WERI-Rb-1 (cell line): ENCODE measurements at regions not wholly inside any gene's neighbourhood (a gene's known extent, or its start where the extent isn't known, plus 50 kb on each side); places are given as distances from the start of the nearest gene placed in this dataset.
"Not testable (repeated sequence)": the region's sequence is repeated elsewhere in the genome, so short reads cannot be mapped to it uniquely, and the experiment has no call there.

Experiments
- DNase-seq: peaks from one replicate; pipeline ENCODE4 v3.0.0-alpha.2; 2020
- H3K27ac ChIP-seq: fragments of 250-450 bp; sonication (Bioruptor Pico); 2 replicates; pipeline ENCODE4 v1.5.1; 2020; ENCODE audit warnings: mild to moderate bottlenecking, moderate library complexity
- H3K27me3 ChIP-seq: fragments of 250-450 bp; sonication (Bioruptor Pico); 2 replicates; pipeline ENCODE4 v1.5.1; 2021; ENCODE audit warnings: mild to moderate bottlenecking, low read depth, moderate library complexity; ENCODE audit not compliant: insufficient read depth, severe bottlenecking
- H3K36me3 ChIP-seq: fragments of 250-450 bp; sonication (Bioruptor Pico); 2 replicates; pipeline ENCODE4 v1.5.1; 2020; ENCODE audit warnings: mild to moderate bottlenecking, moderate library complexity
- H3K4me3 ChIP-seq: 2 replicates; pipeline ENCODE4 v1.5.1; 2011; ENCODE audit warnings: low read depth, mild to moderate bottlenecking, control low read depth, low read length
- H3K9me3 ChIP-seq: fragments of 250-450 bp; sonication (Bioruptor Pico); 2 replicates; pipeline ENCODE4 v1.5.1; 2021; ENCODE audit warnings: mild to moderate bottlenecking, moderate library complexity; ENCODE audit not compliant: severe bottlenecking
- CTCF ChIP-seq: IDR thresholded peaks from 2 replicates; pipeline ENCODE4 v1.5.1; 2011; ENCODE audit warnings: low read depth, mild to moderate bottlenecking, control low read depth, inconsistent platforms, low read length

- Histone ChIP-seq H3K9me3 (no peaks in the 10 kb centered on the region), H3K36me3 (no peaks in the 10 kb centered on the region), H3K4me3 (no peak overlapping the region), H3K27ac (no peak overlapping the region), H3K27me3 (peaks cover 24% of the 10 kb centered on the region)
- no peak for TF ChIP-seq CTCF
- DNase-seq: no peak
These were observed 313.0 kb upstream of the DEFB112 start for GRCh38 chr6:50362706-50363105.

- DNase-seq: no peak
- no peak for TF ChIP-seq CTCF
- no peaks in the 10 kb centered on the region for H3K9me3 ChIP-seq
- H3K4me3 ChIP-seq: no peak overlapping the region
- no peak overlapping the region for H3K27ac ChIP-seq
- peaks cover 16% of the 10 kb centered on the region for H3K27me3 ChIP-seq
- H3K36me3 ChIP-seq: no peaks in the 10 kb centered on the region
These were observed 320.3 kb upstream of the DEFB112 start for GRCh38 chr6:50369996-50370395.

GRCh38 chr6:50380406-50381098, 330.8 kb upstream of the DEFB112 start:
- no peak for TF ChIP-seq CTCF
- Histone ChIP-seq H3K4me3 (no peak overlapping the region), H3K9me3 (peaks cover 3% of the 10 kb centered on the region), H3K36me3 (no peaks in the 10 kb centered on the region), H3K27ac (no peak overlapping the region), H3K27me3 (no peaks in the 10 kb centered on the region)
- no peak for DNase-seq

GRCh38 chr6:50381099-50381415, 331.3 kb upstream of the DEFB112 start:
- DNase-seq: no peak
- TF ChIP-seq CTCF: peak; percentile 38

GRCh38 chr6:50390416-50390815, 322.9 kb upstream of the TFAP2D start:
- Histone ChIP-seq H3K27ac (no peak overlapping the region), H3K9me3 (no peaks in the 10 kb centered on the region), H3K4me3 (no peak overlapping the region), H3K27me3 (peaks cover 3% of the 10 kb centered on the region), H3K36me3 (no peaks in the 10 kb centered on the region)
- no peak for TF ChIP-seq CTCF
- no peak for DNase-seq

More at GRCh38 chr6:50381099-50381415, 331.3 kb upstream of the DEFB112 start:
- Histone ChIP-seq H3K27me3 (no peaks in the 10 kb centered on the region), H3K4me3 (no peak overlapping the region), H3K9me3 (peaks cover 2% of the 10 kb centered on the region), H3K36me3 (no peaks in the 10 kb centered on the region), H3K27ac (no peak overlapping the region)

- H3K36me3 ChIP-seq, H3K27ac ChIP-seq, H3K4me3 ChIP-seq, H3K9me3 ChIP-seq, H3K27me3 ChIP-seq, DNase-seq: not testable (repeated sequence)
These were observed 319.2 kb upstream of the TFAP2D start for GRCh38 chr6:50394139-50394538.
